A673 (cell line): ENCODE measurements at regions not wholly inside any gene's neighbourhood (a gene's known extent, or its start where the extent isn't known, plus 50 kb on each side); places are given as distances from the start of the nearest gene placed in this dataset.
"Not testable (repeated sequence)": the region's sequence is repeated elsewhere in the genome, so short reads cannot be mapped to it uniquely, and the experiment has no call there.

Source experiments
- BruUV-seq: library from RNA; stranded (reverse); fragments of 400-500 nt; replicated peaks from 2 replicates; lab custom pipeline; 2021; lab: Mats Ljungman, UMichigan
- CTCF ChIA-PET: fragments of 300-600 bp; sonication (Branson Sonifier 250); formaldehyde crosslinking; loops from one replicate; lab custom pipeline; 2022; ENCODE audit warnings: antibody characterized with exemption; lab: Charles Lee
- POLR2A ChIA-PET: fragments of 300-600 bp; sonication (Branson Sonifier 250); formaldehyde crosslinking; loops from one replicate; lab custom pipeline; 2022; ENCODE audit warnings: antibody characterized with exemption; ENCODE audit not compliant: low non-redundant PET; lab: Charles Lee
- DNase-seq: peaks from one replicate; pipeline ENCODE4 v3.0.0-alpha.2; 2015; ENCODE audit warnings: low spot score
- H3K27ac ChIP-seq: fragments of 200-600 bp; sonication (generic); 2 replicates; pipeline ENCODE4 v1.5.1; 2016; ENCODE audit warnings: mixed run types, low read depth, mild to moderate bottlenecking, mixed read lengths, antibody characterized with exemption, low read length; ENCODE audit not compliant: poor library complexity, severe bottlenecking
- H3K27me3 ChIP-seq: fragments of 200-600 bp; sonication (generic); replicated peaks from 2 replicates; pipeline ENCODE4 v1.6.1; 2017; ENCODE audit warnings: mixed run types, low read depth, mild to moderate bottlenecking, mixed read lengths, antibody characterized with exemption, low read length; ENCODE audit not compliant: insufficient read depth, poor library complexity
- H3K36me3 ChIP-seq: fragments of 200-600 bp; sonication (generic); 2 replicates; pipeline ENCODE4 v1.6.1; 2016; ENCODE audit warnings: mixed run types, mild to moderate bottlenecking, mixed read lengths, antibody characterized with exemption, low read length; ENCODE audit not compliant: insufficient read depth, poor library complexity, severe bottlenecking
- H3K4me1 ChIP-seq: fragments of 200-600 bp; sonication (generic); 2 replicates; pipeline ENCODE4 v1.6.1; 2017; ENCODE audit warnings: mixed run types, mild to moderate bottlenecking, mixed read lengths, antibody characterized with exemption, low read length; ENCODE audit not compliant: insufficient read depth, poor library complexity, severe bottlenecking
- H3K4me3 ChIP-seq: fragments of 200-600 bp; sonication (generic); 2 replicates; pipeline ENCODE4 v1.5.1; 2016; ENCODE audit warnings: low read depth, mixed run types, mild to moderate bottlenecking, mixed read lengths, low read length; ENCODE audit not compliant: poor library complexity, severe bottlenecking
- H3K9me3 ChIP-seq: fragments of 200-600 bp; sonication (generic); 2 replicates; pipeline ENCODE4 v1.6.1; 2016; ENCODE audit warnings: mixed run types, low read depth, mild to moderate bottlenecking, mixed read lengths, antibody characterized with exemption, low read length; ENCODE audit not compliant: poor library complexity, severe bottlenecking
- EZH2 ChIP-seq: fragments of 200-600 bp; sonication (generic); IDR thresholded peaks from 2 replicates; pipeline ENCODE4 v1.6.1; 2017; ENCODE audit warnings: borderline replicate concordance, low read depth, mild to moderate bottlenecking, mixed read lengths, antibody characterized with exemption, low read length; ENCODE audit not compliant: poor library complexity, severe bottlenecking
- intact Hi-C: fragments of 100-400 bp; cut with micrococcal nuclease; formaldehyde crosslinking; loops from one replicate; pipeline ENCODE4 v1.10.0; 2022; ENCODE audit not compliant: unreplicated experiment
- TF ChIP-seq, protein P1 (sequence below): fragments of 300-800, 200-600 bp; sonication (generic); conservative IDR thresholded peaks from 2 replicates; pipeline ENCODE4 v1.5.1; 2017; ENCODE audit warnings: low read depth, mild to moderate bottlenecking, antibody characterized with exemption, low read length, moderate library complexity, mixed read lengths

- no TSS peak for BruUV-seq
- ChIA-PET POLR2A (no interaction called here), CTCF (no interaction called here)
- Histone ChIP-seq H3K9me3 (no peaks in the 10 kb centered on the region), H3K27me3 (no peaks in the 10 kb centered on the region), H3K4me1 (no peaks in the 10 kb centered on the region), H3K36me3 (no peaks in the 10 kb centered on the region), H3K27ac (no peak overlapping the region), H3K4me3 (no peak overlapping the region)
- intact Hi-C loops = no loop called here
- no peak for DNase-seq
- no peak for TF ChIP-seq EZH2
- TF ChIP-seq, protein P1, sequence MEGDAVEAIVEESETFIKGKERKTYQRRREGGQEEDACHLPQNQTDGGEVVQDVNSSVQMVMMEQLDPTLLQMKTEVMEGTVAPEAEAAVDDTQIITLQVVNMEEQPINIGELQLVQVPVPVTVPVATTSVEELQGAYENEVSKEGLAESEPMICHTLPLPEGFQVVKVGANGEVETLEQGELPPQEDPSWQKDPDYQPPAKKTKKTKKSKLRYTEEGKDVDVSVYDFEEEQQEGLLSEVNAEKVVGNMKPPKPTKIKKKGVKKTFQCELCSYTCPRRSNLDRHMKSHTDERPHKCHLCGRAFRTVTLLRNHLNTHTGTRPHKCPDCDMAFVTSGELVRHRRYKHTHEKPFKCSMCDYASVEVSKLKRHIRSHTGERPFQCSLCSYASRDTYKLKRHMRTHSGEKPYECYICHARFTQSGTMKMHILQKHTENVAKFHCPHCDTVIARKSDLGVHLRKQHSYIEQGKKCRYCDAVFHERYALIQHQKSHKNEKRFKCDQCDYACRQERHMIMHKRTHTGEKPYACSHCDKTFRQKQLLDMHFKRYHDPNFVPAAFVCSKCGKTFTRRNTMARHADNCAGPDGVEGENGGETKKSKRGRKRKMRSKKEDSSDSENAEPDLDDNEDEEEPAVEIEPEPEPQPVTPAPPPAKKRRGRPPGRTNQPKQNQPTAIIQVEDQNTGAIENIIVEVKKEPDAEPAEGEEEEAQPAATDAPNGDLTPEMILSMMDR = no peak
These were observed 122.2 kb downstream of the ZNF486 start for GRCh38 chr19:20289186-20289585.

DNA sequence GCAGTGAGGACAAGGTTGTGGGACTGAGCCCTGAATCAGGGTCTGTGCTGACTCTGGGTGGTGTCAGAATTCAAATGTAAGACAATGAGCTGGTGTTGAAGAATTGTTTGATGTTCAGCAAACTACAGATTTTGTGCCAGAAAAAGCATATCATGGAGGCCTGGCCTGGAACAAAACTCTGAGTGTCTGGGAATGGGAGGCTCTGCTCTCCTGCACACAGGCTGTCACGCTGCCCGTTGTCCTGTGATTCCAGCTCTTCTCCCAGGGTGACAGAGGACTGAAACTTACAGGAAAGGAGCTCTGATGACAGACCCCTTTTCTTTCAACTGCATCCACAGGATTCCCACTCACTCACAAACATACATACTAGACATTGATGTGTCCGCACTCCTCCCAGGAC lies 120.1 kb downstream of the ZNF486 start:
- TF ChIP-seq, protein P1 = no peak
- no peak for TF ChIP-seq EZH2
- Histone ChIP-seq H3K36me3 (no peaks in the 10 kb centered on the region), H3K27me3 (no peaks in the 10 kb centered on the region), H3K27ac (no peak overlapping the region), H3K9me3 (no peaks in the 10 kb centered on the region), H3K4me3 (no peak overlapping the region), H3K4me1 (no peaks in the 10 kb centered on the region)
- ChIA-PET CTCF (no interaction called here), POLR2A (no interaction called here)
- DNase-seq = no peak
- intact Hi-C loops = no loop called here
- no TSS peak for BruUV-seq

DNA sequence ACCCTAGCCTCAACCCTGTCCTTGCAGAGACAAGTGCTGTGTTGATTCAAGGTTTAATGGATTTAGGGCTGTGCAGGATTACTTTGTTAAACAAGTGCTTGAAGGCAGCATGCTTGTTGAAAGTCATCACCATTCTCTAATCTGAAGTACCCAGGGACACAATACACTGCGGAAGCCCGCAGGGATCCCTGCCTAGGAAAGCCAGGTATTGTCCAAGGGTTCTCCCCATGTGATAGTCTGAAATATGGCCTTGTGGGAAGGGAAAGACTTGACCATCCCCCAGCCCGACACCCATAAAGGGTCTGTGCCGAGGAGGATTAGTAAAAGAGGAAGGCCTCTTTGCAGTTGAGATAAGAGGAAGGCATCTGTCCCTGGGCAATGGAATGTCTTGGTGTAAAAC lies 118.9 kb downstream of the ZNF486 start:
- DNase-seq, CTCF ChIA-PET, intact Hi-C loops, H3K4me3 ChIP-seq, H3K27ac ChIP-seq, H3K36me3 ChIP-seq, POLR2A ChIA-PET, BruUV-seq, H3K9me3 ChIP-seq, H3K27me3 ChIP-seq, H3K4me1 ChIP-seq: not testable (repeated sequence)

- DNase-seq = no peak
- H3K27me3 ChIP-seq = no peaks in the 10 kb centered on the region
- peaks cover 5% of the 10 kb centered on the region for H3K9me3 ChIP-seq
- TF ChIP-seq EZH2 = no peak
- TF ChIP-seq, protein P1 = no peak
- no TSS peak for BruUV-seq
- CTCF ChIA-PET = no interaction called here
- H3K4me3 ChIP-seq = no peak overlapping the region
- no peak overlapping the region for H3K27ac ChIP-seq
- intact Hi-C loops = no loop called here
- POLR2A ChIA-PET = no interaction called here
- no peaks in the 10 kb centered on the region for H3K4me1 ChIP-seq
- no peaks in the 10 kb centered on the region for H3K36me3 ChIP-seq
These were observed 112.5 kb downstream of the ZNF486 start for GRCh38 chr19:20279516-20279915.
